DND-41 (cell line): ENCODE measurements at regions not wholly inside any gene's neighbourhood (a gene's known extent, or its start where the extent isn't known, plus 50 kb on each side); places are given as distances from the start of the nearest gene placed in this dataset.

Experiments used
- EZH2 ChIP-seq: IDR thresholded peaks from 3 replicates; pipeline ENCODE4 v1.6.1; 2012; ENCODE audit warnings: borderline replicate concordance, low read depth, mild to moderate bottlenecking, moderate library complexity, low read length, inconsistent platforms; ENCODE audit not compliant: severe bottlenecking
- TF ChIP-seq, protein P1 (sequence below): IDR thresholded peaks from 2 replicates; pipeline ENCODE4 v1.5.1; 2012; ENCODE audit warnings: borderline replicate concordance, low read length, moderate library complexity, mild to moderate bottlenecking; ENCODE audit not compliant: poor library complexity, severe bottlenecking; ENCODE audit errors: extremely low read depth

- TF ChIP-seq EZH2, result no peak
- TF ChIP-seq, protein P1, sequence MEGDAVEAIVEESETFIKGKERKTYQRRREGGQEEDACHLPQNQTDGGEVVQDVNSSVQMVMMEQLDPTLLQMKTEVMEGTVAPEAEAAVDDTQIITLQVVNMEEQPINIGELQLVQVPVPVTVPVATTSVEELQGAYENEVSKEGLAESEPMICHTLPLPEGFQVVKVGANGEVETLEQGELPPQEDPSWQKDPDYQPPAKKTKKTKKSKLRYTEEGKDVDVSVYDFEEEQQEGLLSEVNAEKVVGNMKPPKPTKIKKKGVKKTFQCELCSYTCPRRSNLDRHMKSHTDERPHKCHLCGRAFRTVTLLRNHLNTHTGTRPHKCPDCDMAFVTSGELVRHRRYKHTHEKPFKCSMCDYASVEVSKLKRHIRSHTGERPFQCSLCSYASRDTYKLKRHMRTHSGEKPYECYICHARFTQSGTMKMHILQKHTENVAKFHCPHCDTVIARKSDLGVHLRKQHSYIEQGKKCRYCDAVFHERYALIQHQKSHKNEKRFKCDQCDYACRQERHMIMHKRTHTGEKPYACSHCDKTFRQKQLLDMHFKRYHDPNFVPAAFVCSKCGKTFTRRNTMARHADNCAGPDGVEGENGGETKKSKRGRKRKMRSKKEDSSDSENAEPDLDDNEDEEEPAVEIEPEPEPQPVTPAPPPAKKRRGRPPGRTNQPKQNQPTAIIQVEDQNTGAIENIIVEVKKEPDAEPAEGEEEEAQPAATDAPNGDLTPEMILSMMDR, result no peak
These were observed 1112.7 kb upstream of the NRXN1 start for GRCh38 chr2:52144590-52144989.
